NCI-H2081 treated with DMSO at 0.1 percent for 48 hours (cell line): ENCODE measurements at regions not wholly inside any gene's neighbourhood (a gene's known extent, or its start where the extent isn't known, plus 50 kb on each side); places are given as distances from the start of the nearest gene placed in this dataset.

ENCODE experiments used
- DNase-seq: peaks from one replicate; lab custom pipeline; 2025; lab: John Stamatoyannopoulos, UW

DNA sequence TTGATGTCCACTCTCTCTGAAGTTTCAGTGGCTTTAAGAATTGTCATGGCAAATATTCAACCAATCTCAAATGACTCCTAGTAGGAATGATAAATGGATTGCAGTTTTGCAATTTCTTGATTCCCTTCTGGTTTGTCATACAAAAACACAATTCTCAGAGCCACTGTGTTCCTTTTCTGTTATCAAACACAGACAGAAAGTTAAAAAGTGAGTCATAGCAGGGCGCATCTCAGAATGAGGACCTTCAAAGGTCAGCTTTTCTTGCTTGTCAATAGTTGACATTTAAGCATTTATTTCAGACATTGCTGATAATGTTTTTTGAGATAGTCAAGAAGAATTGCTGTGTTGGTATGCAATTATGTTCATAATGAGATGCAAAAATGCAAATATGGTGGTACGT lies 405.9 kb downstream of the NR2F2 start:
- DNase-seq = no peak

DNA sequence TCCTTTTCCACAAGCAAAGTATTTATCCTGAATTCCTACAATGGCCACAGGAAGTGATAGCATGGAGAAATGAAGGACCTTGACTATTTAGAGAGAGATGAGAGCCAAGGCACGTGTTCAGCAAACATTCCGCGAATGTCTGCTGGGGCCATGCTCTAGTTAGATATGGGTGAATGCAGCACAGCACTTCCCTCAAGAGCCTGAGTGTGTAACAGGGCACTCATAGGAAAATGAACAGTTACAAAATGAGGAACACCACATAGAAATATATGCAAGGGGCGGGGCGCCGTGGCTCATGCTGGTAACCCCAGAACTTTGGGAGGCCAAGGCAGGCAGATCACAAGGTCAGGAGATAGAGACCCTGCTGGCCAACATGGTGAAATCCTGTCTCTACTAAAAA lies 406.9 kb downstream of the NR2F2 start:
- DNase-seq = no peak

GRCh38 chr15:96746665-96747064 lies 416.2 kb downstream of the NR2F2 start:
- no peak for DNase-seq

- no peak for DNase-seq
Measured at GRCh38 chr15:96747291-96747690, 416.8 kb downstream of the NR2F2 start.

- DNase-seq = no peak
Measured at GRCh38 chr15:96750361-96750760, 419.9 kb downstream of the NR2F2 start.

GRCh38 chr15:96756146-96756545 lies 425.6 kb downstream of the NR2F2 start:
- no peak for DNase-seq

- no peak for DNase-seq
Measured at GRCh38 chr15:96756656-96757055, 426.2 kb downstream of the NR2F2 start.

DNA sequence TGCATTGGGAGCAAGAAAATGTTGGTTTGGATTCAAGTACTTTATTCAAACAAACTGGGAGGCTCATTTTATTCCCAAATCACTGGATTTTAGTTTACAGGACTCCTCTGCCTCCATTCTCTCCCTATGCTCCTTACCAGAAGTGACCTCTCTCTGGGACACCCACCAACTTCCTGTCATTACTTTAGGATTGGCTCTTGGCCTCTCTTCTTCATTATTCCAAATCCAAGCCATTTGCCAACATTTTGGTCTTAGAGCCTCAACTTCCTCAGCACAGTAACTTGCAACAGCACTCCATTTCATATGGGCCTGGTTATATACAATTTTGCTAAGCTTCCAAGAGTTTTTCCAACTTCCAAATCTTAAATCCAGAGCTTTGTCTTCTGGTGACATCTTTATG lies 432.1 kb downstream of the NR2F2 start:
- no peak for DNase-seq

DNA sequence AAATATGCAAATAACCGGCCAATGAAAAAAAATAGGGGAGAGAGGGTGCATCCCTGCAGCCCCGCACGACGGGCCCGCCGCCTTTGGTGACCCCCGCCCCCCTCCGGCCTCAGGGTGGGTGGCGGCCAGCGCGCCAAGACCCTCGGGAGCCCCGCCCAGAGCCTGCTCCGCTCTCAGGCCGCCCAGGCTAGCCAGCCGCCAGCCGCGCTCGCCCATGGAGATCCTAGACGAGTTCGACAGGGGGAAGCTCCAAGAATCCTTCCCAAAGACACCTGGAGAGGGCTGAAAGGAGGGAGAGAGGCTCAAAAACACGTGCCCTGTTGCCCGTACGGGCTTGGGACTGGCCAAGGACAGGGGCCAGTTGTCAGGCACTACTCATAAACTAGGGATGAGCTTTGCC lies 434.0 kb downstream of the NR2F2 start:
- DNase-seq = no peak

GRCh38 chr15:96764946-96765345 lies 434.4 kb downstream of the NR2F2 start:
- no peak for DNase-seq

DNA sequence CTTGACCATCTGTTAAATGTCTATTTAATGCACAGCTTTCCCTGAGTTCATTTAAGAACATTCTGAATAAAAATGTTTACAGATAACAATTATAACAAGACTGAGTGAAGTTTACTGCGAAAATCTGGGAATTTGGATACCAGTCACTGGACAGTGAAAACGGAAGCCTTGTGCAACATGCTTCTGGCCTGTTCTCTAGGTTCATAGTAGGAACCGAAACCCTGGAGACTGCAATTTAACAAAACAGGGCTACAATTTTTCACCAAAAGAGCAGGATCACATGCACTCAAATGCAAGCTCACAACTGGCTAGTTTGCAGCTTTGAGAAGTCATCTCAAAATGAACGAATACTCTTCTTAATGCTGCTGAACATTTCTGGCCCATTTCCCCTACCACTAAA lies 435.9 kb downstream of the NR2F2 start:
- no peak for DNase-seq

GRCh38 chr15:96767703-96768434 lies 437.4 kb downstream of the NR2F2 start:
- DNase-seq = no peak

- DNase-seq = no peak
Measured at GRCh38 chr15:96768435-96768789, 437.9 kb downstream of the NR2F2 start.

DNA sequence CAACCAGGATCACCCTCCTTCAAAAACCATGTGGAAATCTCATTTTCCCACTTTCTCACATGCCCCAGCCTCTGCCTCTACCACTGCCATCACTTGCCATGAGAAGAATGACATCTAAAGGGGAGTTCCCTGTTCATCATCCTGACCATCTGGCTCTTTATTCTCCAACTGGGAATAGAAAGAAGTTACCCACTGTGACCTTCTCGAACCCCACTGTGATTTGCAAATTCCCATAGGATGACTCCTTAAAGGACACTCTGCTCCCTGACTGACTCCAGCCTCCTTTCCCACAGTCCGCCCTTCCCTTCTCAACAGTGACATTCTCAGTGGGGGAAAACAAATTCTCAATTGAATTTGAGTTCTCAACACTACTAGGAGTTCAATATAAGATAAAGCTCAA lies 440.5 kb downstream of the NR2F2 start:
- no peak for DNase-seq

DNA sequence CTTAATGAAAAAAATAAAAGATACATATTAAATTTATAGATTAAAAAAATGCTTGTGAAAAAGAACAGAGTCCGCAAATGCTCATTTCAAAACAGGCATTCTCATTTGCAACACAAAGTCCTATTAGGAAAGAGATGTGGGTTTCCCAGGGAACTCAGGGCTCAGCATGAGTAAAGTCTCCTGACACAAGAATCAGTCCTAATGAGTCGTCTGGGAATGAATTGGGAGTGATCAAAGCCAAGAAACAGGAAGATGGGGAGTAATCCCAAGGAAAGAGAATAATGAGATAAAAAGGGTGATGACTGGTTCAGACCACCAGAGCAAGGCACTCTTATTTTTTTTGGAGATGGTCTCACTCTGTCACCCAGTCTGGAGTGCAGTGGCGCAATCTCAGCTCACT lies 443.7 kb downstream of the NR2F2 start:
- no peak for DNase-seq

DNA sequence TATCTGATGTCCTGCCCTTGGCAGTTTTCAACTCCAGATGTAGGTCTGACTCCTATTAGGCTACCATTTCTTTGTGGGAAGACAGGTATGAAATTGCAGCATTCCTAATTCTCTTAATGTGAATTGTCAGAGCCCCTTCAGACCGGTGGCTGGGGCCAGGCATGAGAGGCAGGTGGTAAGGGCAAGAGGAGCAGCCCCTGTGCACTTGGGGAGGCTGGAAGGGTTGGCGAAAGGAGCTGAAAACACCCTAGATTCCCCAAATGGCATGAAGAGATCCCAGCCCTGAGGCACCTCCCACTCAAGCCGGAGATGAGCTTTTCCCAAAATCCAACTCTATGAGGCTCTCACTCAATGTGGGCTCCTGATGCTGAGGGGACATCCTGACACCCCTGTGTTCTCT lies 453.2 kb downstream of the NR2F2 start:
- no peak for DNase-seq

DNA sequence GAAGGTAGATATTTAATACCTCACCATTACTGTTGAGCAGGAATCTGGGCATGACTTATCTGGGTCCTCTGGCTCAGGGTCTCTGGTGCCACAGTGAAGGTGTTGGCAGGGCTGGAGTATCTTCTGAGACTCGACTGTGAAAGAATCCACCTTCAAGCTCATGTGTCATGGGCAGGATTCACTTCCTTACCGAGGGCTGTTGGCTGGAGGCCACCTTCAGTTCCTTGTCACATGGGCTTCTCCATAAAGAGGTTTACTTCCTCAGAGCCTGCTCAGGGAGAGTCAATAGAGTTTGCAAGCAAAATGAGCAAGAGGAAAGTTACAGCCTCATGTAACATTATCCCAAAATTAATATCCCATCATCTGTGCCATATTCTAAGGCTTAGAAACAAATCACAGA lies 459.5 kb downstream of the NR2F2 start:
- DNase-seq = no peak

DNA sequence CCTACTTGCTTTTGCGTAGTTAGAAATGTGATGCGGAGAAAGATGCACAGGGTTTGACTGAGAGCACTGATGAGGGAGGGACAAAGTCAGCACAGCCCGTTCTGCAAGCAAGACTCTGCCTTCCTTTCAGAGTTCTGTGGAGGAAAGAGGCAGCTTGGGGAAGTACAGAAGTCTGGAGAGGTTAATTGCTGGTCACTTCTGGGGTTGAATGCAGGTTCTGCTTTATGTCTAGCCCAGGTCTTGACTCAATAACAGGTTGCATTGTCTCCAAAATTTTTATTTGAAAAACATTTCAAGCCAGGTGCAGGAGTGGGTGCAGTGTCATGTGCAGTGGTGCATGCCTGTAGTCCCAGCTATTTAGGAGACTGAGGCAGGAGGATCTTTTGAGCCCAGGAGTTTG lies 461.7 kb downstream of the NR2F2 start:
- no peak for DNase-seq

GRCh38 chr15:96796841-96797240 lies 466.3 kb downstream of the NR2F2 start:
- no peak for DNase-seq

DNA sequence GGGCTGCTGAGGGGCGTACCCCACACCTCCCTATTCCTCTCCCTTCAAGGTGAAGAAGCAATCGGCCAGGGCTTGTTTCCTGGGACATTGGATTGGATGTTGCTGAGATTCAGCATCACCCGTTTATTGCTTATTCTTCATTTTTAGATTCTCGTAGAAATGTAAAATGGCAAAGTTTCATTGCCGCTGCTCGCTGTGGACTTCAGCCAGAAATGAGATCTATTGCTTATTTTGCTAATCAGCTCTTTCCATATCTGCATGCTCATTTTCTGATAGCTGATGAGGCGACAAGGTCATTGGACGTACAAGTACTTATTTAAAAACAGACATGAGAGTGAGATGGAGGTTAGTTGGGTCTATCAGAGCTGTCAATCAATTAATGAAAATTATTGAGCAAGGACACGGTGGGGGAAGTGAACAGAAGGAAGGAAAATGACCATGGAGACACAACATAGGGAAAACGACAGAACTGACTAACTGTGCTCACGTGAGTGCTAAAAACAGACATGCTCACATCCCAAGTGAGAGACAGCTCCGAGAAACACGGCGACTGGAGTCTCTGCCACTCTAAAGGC lies 471.2 kb downstream of the NR2F2 start:
- DNase-seq = no peak

DNA sequence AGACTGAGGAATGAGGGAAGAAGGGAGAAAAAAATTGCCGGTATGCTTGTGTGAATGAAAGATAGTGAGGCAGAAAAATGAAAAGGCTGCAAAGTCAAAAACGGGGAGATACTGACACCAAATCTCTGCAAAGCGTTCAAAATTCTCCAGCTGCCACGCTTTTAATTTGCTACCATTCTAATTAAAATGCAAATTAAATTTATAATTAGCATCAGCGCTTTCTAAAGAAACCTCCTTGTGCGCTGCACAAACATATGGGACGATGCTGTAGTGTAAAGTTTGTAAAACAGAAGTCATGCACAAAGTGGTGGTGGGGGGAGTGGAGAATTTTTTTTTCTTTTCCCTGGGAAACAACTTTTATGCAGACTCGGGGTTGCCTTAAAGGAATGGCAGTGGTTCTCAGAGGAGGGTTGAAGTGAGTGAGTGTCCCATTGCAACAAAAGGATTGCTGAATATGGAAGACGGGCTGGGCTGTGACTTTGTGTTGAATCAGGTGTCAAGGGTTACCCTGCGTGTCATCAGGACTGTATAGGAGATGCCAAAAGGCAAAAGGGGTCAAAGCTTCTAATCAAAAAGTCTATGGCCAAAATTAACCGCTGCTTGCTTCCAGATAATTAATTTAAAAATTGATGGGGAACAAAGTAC lies 472.2 kb downstream of the NR2F2 start:
- DNase-seq = no peak

DNA sequence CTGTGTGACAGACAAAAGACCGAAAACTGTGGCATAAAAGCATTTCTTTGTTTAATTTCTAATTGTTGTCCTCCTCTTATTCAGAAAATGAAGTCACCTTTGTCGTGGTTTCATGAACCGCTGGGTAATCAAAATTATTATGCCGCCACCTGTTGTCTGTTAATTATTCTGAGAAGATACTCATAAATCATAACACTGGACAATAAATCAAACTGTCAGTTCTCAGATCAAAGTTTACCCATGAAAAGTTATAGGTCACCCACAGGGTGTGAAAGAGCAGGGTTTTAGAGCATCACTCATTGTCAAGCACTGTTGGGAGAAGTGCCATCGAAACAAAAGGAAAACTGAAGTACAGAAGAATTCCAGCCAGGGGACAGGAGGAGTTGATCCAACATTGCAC lies 474.3 kb downstream of the NR2F2 start:
- DNase-seq = no peak

- no peak for DNase-seq
Measured at GRCh38 chr15:96807361-96807760, 476.9 kb downstream of the NR2F2 start.

DNA sequence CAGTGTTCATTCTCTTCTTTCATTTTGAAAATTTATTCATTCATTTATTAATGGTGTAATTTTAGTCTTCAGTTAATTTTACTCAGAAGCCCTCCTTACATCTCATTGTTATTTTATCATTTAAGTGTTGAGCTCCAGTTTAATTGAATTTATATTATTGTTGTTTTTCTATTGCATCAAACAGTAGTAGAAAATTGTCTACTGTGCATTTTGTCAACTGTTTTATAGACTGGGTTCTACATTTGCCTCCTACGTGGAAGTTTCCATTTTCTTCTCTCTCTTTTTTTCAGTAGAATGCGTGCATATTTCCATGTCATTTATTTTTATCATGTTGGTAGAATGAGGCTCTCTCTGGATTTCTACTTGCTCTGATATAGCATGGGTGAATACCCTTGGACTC lies 487.4 kb downstream of the NR2F2 start:
- no peak for DNase-seq
